ENCODE measurements at regions not wholly inside any gene's neighbourhood (a gene's known extent, or its start where the extent isn't known, plus 50 kb on each side); places are given as distances from the start of the nearest gene placed in this dataset.
"Not testable (repeated sequence)": the region's sequence is repeated elsewhere in the genome, so short reads cannot be mapped to it uniquely, and the experiment has no call there.

- DNase-seq, result not testable (repeated sequence)
These were observed 93.3 kb downstream of the ANKRD30BL start for GRCh38 chr2:132068407-132068806.

- DNase-seq, result not testable (repeated sequence)
These were observed 96.4 kb downstream of the ANKRD30BL start for GRCh38 chr2:132065391-132065790.

GRCh38 chr2:132039609-132040236 lies 122.0 kb downstream of the ANKRD30BL start:
- not testable (repeated sequence) for DNase-seq

- not testable (repeated sequence) for DNase-seq
These were observed 122.9 kb downstream of the ANKRD30BL start for GRCh38 chr2:132038883-132039235.

GRCh38 chr2:132038179-132038882 lies 123.4 kb downstream of the ANKRD30BL start:
- DNase-seq, result peak; percentile 13

- DNase-seq, result peak; percentile 19
These were observed 124.1 kb downstream of the ANKRD30BL start for GRCh38 chr2:132037527-132038178.

- DNase-seq, result no peak
These were observed 127.1 kb downstream of the ANKRD30BL start for GRCh38 chr2:132034646-132035045.

- DNase-seq, result no peak
These were observed 127.8 kb downstream of the ANKRD30BL start for GRCh38 chr2:132033949-132034348.

- DNase-seq, result no peak
These were observed 128.4 kb downstream of the ANKRD30BL start for GRCh38 chr2:132033365-132033764.

GRCh38 chr2:132012046-132012445 lies 149.7 kb downstream of the ANKRD30BL start:
- not testable (repeated sequence) for DNase-seq

- DNase-seq, result no peak
These were observed 151.8 kb downstream of the ANKRD30BL start for GRCh38 chr2:132009874-132010521.

GRCh38 chr2:132009177-132009873 lies 152.4 kb downstream of the ANKRD30BL start:
- no peak for DNase-seq

- not testable (repeated sequence) for DNase-seq
These were observed 171.0 kb downstream of the ANKRD30BL start for GRCh38 chr2:131990751-131991150.

- DNase-seq, result not testable (repeated sequence)
These were observed 195.1 kb downstream of the ANKRD30BL start for GRCh38 chr2:131966671-131967070.

- DNase-seq, result no peak
These were observed 195.5 kb downstream of the ANKRD30BL start for GRCh38 chr2:131966256-131966655.

GRCh38 chr2:131958019-131958609 lies 203.6 kb downstream of the ANKRD30BL start:
- DNase-seq, result not testable (repeated sequence)

GRCh38 chr2:131948641-131949040 lies 213.1 kb downstream of the ANKRD30BL start:
- DNase-seq, result not testable (repeated sequence)

GRCh38 chr2:131923287-131923686 lies 238.5 kb downstream of the ANKRD30BL start:
- not testable (repeated sequence) for DNase-seq

- DNase-seq, result not testable (repeated sequence)
These were observed 238.9 kb downstream of the ANKRD30BL start for GRCh38 chr2:131922854-131923253.

Measured in right hindlimb (tissue), 1 donor.